ENCODE measurements at regions not wholly inside any gene's neighbourhood (a gene's known extent, or its start where the extent isn't known, plus 50 kb on each side); places are given as distances from the start of the nearest gene placed in this dataset.

- Histone ChIP-seq H3K27me3 (ENCODE audit: control insufficient read depth, extremely low read depth, insufficient read depth, low read length) (no peaks in the 10 kb centered on the region), H4K20me1 (ENCODE audit: control insufficient read depth, extremely low read depth, insufficient read depth, low read length) (no peaks in the 10 kb centered on the region), H3K9me1 (ENCODE audit: control insufficient read depth, extremely low read depth, insufficient read depth, low read length) (no peaks in the 10 kb centered on the region), H3K4me3 (ENCODE audit: control insufficient read depth in 2 of 3, extremely low read depth in 1 of 3, insufficient read depth in 2 of 3, low read depth in 1 of 3, low read length in 3 of 3) (no peak overlapping the region), H3K9me3 (ENCODE audit: control insufficient read depth, low read depth, low read length) (no peaks in the 10 kb centered on the region), H3K4me2 (ENCODE audit: control insufficient read depth, extremely low read depth, insufficient read depth, low read depth, low read length) (no peak overlapping the region), H3K36me3 (ENCODE audit: control insufficient read depth in 2 of 2, extremely low read depth in 1 of 2, insufficient read depth in 2 of 2, low read length in 2 of 2) (no peaks in the 10 kb centered on the region), H3K27ac (ENCODE audit: control insufficient read depth, insufficient read depth, low read length) (no peak overlapping the region), H3K79me2 (ENCODE audit: control insufficient read depth, insufficient read depth, low read length) (no peaks in the 10 kb centered on the region), H3K4me1 (ENCODE audit: control insufficient read depth, extremely low read depth, insufficient read depth, low read length) (no peaks in the 10 kb centered on the region), H2AFZ (ENCODE audit: control insufficient read depth, low read length) (no peak overlapping the region), H3K9ac (ENCODE audit: control insufficient read depth, extremely low read depth, insufficient read depth, low read length) (no peak overlapping the region)
- FAIRE-seq (no peak), DNase-seq (ENCODE audit: low read depth, low spot score) (no peak)
- dilution Hi-C loops (cut with MboI; ENCODE audit: extremely low pct_ligation_motif_present, low sequenced_read_pairs), result no loop called here
- no peak for TF ChIP-seq CTCF (optimal IDR thresholded peaks at IDR 0.05 in 1 of 3, IDR thresholded peaks at IDR 0.05 in 1 of 3, conservative IDR thresholded peaks at IDR 0.05 in 1 of 3; ENCODE audit: extremely low read depth in 1 of 3, insufficient read depth in 2 of 3, low read length in 3 of 3)
- TF ChIP-seq EZH2 (IDR thresholded peaks at IDR 0.05; ENCODE audit: low read length), result no peak
Observed at GRCh38 chr14:56962444-56963080, 152.3 kb upstream of the OTX2 start.

- Histone ChIP-seq H2AFZ (ENCODE audit: control insufficient read depth, low read length) (no peak overlapping the region), H4K20me1 (ENCODE audit: control insufficient read depth, extremely low read depth, insufficient read depth, low read length) (no peaks in the 10 kb centered on the region), H3K79me2 (ENCODE audit: control insufficient read depth, insufficient read depth, low read length) (no peaks in the 10 kb centered on the region), H3K4me3 (ENCODE audit: control insufficient read depth in 2 of 3, extremely low read depth in 1 of 3, insufficient read depth in 2 of 3, low read depth in 1 of 3, low read length in 3 of 3) (no peak overlapping the region), H3K9me1 (ENCODE audit: control insufficient read depth, extremely low read depth, insufficient read depth, low read length) (no peaks in the 10 kb centered on the region), H3K4me1 (ENCODE audit: control insufficient read depth, extremely low read depth, insufficient read depth, low read length) (no peaks in the 10 kb centered on the region), H3K9ac (ENCODE audit: control insufficient read depth, extremely low read depth, insufficient read depth, low read length) (no peak overlapping the region), H3K36me3 (ENCODE audit: control insufficient read depth in 2 of 2, extremely low read depth in 1 of 2, insufficient read depth in 2 of 2, low read length in 2 of 2) (no peaks in the 10 kb centered on the region), H3K9me3 (ENCODE audit: control insufficient read depth, low read depth, low read length) (no peaks in the 10 kb centered on the region), H3K27me3 (ENCODE audit: control insufficient read depth, extremely low read depth, insufficient read depth, low read length) (no peaks in the 10 kb centered on the region), H3K27ac (ENCODE audit: control insufficient read depth, insufficient read depth, low read length) (no peak overlapping the region), H3K4me2 (ENCODE audit: control insufficient read depth, extremely low read depth, insufficient read depth, low read depth, low read length) (no peak overlapping the region)
- no peak for FAIRE-seq
- no peak for TF ChIP-seq CTCF (optimal IDR thresholded peaks at IDR 0.05 in 1 of 3, IDR thresholded peaks at IDR 0.05 in 1 of 3, conservative IDR thresholded peaks at IDR 0.05 in 1 of 3; ENCODE audit: extremely low read depth in 1 of 3, insufficient read depth in 2 of 3, low read length in 3 of 3)
- TF ChIP-seq EZH2 (IDR thresholded peaks at IDR 0.05; ENCODE audit: low read length), result no peak
- no peak for DNase-seq (ENCODE audit: low read depth, low spot score)
- dilution Hi-C loops (cut with MboI; ENCODE audit: extremely low pct_ligation_motif_present, low sequenced_read_pairs), result no loop called here
Observed at GRCh38 chr14:56959869-56960268, 149.6 kb upstream of the OTX2 start.

Measured in keratinocyte (primary cell).